ENCODE measurements at regions not wholly inside any gene's neighbourhood (a gene's known extent, or its start where the extent isn't known, plus 50 kb on each side); places are given as distances from the start of the nearest gene placed in this dataset.
A peak's percentile ranks its signal among the peaks of the same experiment; 100 is the strongest.
"Not testable (repeated sequence)": the region's sequence is repeated elsewhere in the genome, so short reads cannot be mapped to it uniquely, and the experiment has no call there.

DNA sequence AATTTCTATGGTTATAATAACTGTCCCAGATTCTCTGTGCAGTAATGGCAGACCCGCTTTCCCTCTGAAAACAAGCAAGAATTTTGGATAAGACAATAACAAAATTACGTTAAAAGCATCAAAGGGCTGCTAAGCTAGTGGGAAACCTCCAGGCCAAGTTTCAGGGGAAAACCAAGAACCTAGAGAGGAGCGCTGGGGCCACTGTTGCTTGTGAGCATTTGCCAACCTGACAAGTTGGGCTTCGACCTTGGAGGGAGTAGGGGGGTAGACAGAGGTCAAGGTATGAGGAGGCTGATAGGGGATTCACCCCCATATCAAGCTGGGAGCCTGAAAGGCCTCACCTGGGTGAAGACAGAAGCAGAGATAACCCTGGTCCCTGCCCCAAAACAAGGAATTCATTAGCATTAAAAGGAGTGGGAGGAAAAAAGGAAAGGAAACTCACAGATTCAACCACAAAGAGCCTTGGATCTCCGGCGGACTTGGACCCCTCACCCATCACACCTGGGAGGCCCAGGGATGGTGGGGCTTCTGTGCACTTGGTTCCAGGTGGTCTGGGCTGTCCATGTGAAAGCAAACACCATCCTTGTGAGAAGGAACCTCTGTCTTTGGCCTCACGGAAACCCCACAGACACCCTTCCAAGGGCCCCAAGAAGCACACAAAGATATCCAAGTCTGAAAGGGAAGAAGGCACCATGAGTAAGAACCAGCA is 259.9 kb downstream of the GOLGA6L6 start:
- DNase-seq (ENCODE audit: low spot score) = peak; percentile 33
- in situ Hi-C loops (cut with MboI; ENCODE audit: low sequenced_read_pairs, unreplicated experiment) = not testable (repeated sequence)

- peak; percentile 46 for DNase-seq (ENCODE audit: low spot score)
- TF ChIP-seq, protein P1, sequence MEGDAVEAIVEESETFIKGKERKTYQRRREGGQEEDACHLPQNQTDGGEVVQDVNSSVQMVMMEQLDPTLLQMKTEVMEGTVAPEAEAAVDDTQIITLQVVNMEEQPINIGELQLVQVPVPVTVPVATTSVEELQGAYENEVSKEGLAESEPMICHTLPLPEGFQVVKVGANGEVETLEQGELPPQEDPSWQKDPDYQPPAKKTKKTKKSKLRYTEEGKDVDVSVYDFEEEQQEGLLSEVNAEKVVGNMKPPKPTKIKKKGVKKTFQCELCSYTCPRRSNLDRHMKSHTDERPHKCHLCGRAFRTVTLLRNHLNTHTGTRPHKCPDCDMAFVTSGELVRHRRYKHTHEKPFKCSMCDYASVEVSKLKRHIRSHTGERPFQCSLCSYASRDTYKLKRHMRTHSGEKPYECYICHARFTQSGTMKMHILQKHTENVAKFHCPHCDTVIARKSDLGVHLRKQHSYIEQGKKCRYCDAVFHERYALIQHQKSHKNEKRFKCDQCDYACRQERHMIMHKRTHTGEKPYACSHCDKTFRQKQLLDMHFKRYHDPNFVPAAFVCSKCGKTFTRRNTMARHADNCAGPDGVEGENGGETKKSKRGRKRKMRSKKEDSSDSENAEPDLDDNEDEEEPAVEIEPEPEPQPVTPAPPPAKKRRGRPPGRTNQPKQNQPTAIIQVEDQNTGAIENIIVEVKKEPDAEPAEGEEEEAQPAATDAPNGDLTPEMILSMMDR (IDR thresholded peaks at IDR 0.05; ENCODE audit: borderline replicate concordance, control extremely low read depth, extremely low read depth, insufficient read depth, missing control alignments) = no peak
- in situ Hi-C loops (cut with MboI; ENCODE audit: low sequenced_read_pairs, unreplicated experiment) = no loop called here
Observed at GRCh38 chr15:20280933-20281463, 260.6 kb downstream of the GOLGA6L6 start.

- in situ Hi-C loops (cut with MboI; ENCODE audit: low sequenced_read_pairs, unreplicated experiment) = not testable (repeated sequence)
Observed at GRCh38 chr15:20280141-20280932, 261.3 kb downstream of the GOLGA6L6 start.

DNA sequence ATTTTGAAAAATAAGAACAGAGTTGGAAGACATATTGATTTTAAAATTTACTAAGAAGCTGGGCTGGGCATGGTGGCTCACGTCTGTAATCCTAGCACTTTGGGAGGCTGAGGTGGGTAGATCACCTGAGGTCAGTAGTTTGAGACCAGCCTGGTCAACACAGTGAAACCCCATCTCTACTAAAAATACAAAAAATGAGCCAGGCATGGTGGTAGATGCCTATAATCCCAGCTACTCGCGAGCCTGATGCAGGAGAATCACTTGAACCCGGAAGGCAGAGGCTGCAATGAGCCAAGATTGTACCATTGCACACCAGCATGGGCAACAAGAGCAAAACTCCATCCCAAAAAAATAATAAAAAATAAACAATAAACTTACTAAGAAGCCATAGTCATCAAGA is 262.5 kb downstream of the GOLGA6L6 start:
- in situ Hi-C loops (cut with MboI; ENCODE audit: low sequenced_read_pairs, unreplicated experiment); DNase-seq (ENCODE audit: low spot score): not testable (repeated sequence)

More at GRCh38 chr15:20280141-20280932, 261.3 kb downstream of the GOLGA6L6 start:
- not testable (repeated sequence) for DNase-seq (ENCODE audit: low spot score)

DNA sequence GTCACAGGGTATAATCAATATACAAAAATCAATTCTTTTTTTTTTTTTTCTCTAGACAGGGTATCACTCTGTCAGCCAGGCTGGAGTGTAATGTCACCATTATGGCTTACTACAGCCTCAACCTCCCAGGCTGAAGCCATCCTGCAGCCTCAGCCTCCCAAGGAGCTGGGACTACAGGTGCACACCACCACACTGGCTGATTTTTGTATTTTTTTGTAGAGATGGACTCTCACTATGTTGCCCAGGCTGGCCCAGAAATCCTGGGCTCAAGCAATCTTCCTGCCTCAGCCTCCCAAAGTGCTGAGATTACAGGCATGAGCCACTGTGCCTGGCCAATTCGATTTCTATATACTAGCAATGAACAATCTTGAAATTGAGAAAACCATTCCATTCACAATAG is 263.2 kb downstream of the GOLGA6L6 start:
- in situ Hi-C loops (cut with MboI; ENCODE audit: low sequenced_read_pairs, unreplicated experiment); DNase-seq (ENCODE audit: low spot score): not testable (repeated sequence)

- DNase-seq (ENCODE audit: low spot score); in situ Hi-C loops (cut with MboI; ENCODE audit: low sequenced_read_pairs, unreplicated experiment): not testable (repeated sequence)
Observed at GRCh38 chr15:20277451-20277850, 264.1 kb downstream of the GOLGA6L6 start.

- DNase-seq (ENCODE audit: low spot score); in situ Hi-C loops (cut with MboI; ENCODE audit: low sequenced_read_pairs, unreplicated experiment): not testable (repeated sequence)
Observed at GRCh38 chr15:20276312-20277114, 265.1 kb downstream of the GOLGA6L6 start.

DNA sequence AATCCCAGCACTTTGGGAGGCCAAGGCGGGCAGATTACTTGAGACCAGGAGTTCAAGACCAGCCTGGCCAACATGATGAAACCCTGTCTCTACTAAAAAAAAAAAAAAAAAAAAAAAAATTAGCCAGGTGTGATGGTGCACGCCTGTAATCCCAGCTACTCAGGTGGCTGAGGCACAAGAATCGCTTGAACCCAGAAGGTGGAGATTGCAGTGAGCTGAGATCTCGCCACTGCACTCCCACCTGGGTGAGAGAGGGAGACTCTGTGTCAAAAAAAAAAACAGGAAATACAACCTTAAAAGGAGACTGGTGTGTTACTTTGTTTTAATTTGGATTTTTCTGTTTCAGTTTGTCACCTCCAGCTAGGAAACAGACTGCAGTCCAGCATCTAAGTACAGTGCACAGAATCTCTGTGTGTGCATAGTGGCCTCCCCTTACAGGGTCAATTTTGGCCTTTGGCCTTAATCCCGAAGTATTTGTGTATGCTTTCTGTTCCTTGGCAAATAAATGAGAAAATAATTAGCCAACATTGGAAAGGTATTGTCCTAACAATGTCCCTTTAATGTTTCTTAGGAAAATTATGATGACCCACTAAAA is 266.1 kb downstream of the GOLGA6L6 start:
- DNase-seq (ENCODE audit: low spot score); in situ Hi-C loops (cut with MboI; ENCODE audit: low sequenced_read_pairs, unreplicated experiment): not testable (repeated sequence)

GRCh38 chr15:20272422-20273184 is 269.0 kb downstream of the GOLGA6L6 start:
- TF ChIP-seq, protein P1 (IDR thresholded peaks at IDR 0.05; ENCODE audit: borderline replicate concordance, control extremely low read depth, extremely low read depth, insufficient read depth, missing control alignments) = no peak
- in situ Hi-C loops (cut with MboI; ENCODE audit: low sequenced_read_pairs, unreplicated experiment) = no loop called here
- DNase-seq (ENCODE audit: low spot score) = peak; percentile 56
